ENCODE measurements at regions not wholly inside any gene's neighbourhood (a gene's known extent, or its start where the extent isn't known, plus 50 kb on each side); places are given as distances from the start of the nearest gene placed in this dataset.

GRCh38 chr7:32171248-32171647, 101.0 kb upstream of the PDE1C start:
- peak; percentile 94 for FAIRE-seq

DNA sequence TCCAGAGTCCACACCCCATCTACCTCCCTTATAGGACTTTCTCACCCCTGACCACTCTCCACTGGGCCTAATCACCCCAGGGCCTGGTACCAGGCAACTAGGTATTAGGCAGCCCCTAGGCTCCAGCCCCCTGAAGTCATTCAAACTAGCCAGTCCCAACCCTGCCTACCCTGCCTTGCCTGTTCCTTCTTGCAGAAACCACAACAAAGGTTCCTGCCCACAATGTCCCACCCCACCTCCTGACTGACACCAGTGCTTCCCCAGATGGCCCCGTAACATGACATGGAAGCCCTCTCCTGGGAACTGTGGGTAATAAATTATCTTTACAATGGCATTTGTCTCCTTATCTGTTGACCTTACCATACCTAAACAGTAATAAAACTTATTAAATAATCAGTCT, 100.6 kb upstream of the PDE1C start:
- no peak for FAIRE-seq

- FAIRE-seq = no peak
Observed at GRCh38 chr7:32169228-32169627, 99.0 kb upstream of the PDE1C start.

- FAIRE-seq = no peak
Observed at GRCh38 chr7:32167815-32168214, 97.6 kb upstream of the PDE1C start.

GRCh38 chr7:32167256-32167655, 97.0 kb upstream of the PDE1C start:
- FAIRE-seq = no peak

GRCh38 chr7:32164341-32164996, 94.3 kb upstream of the PDE1C start:
- no peak for FAIRE-seq

GRCh38 chr7:32163896-32164295, 93.7 kb upstream of the PDE1C start:
- no peak for FAIRE-seq

GRCh38 chr7:32163141-32163806, 93.1 kb upstream of the PDE1C start:
- FAIRE-seq = no peak

GRCh38 chr7:32161708-32162107, 91.5 kb upstream of the PDE1C start:
- no peak for FAIRE-seq

DNA sequence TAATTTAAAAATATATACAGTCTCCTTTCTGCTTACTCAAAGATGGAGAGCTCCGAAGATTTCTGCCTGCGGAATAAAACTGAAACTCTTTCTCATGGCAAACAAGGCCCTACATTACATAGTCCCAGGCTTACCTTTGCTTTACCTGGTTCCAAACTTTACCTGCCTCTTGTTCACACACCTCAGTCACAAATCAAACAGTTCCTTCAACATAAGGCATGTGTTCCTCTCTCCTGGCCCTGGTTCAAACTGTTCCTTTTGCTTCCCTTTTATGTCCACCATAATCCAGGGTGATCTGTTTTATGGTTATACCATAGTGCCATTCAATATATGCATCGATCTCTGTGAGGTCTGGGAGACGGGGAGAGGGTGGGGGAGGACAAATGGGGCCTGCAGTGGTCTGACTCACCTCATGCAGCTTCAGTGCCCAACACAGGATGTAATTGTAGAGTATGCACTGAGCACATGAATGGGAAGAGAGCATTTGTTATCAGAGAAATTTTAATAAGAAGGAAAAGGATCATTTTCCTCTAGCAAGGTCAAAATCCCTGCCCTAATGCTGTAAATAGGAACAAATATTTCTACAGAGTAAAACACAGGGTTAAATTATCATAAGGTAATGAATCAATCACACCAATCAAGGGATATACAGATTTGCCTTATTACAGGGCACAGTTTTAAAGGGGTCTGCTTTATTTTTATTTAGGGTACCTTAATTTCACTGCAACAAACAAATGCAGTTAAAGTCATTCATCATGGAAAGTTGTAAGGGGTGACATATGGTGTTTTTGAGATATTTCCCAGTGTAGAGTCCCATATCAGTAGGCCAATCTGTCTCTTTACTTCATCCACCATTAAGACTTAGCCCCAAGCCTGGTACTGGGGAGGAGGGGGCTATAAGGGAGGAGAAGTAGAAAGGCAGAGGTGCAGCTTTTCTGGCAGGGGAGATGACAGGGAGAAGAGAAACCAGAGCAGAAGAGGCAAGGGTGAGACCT, 88.8 kb upstream of the PDE1C start:
- FAIRE-seq = no peak

DNA sequence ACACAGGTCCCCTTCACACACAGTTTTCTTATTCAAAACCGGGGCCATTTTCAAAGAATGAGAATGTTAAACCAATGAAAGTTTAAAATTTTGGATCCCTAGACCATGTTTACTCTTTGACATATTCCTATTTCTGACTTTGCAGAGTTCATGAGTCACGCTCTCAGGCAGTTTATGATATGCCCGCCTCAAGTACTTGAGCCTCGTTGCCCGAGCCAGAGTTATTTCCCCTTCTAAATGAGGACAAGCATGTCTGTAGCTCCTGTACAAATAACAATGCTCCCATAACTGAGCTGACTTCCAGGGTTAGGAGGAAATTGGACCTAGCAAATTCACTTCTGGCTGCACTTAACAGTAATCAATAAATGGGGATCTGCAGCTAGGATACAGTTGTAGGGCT, 87.9 kb upstream of the PDE1C start:
- no peak for FAIRE-seq

DNA sequence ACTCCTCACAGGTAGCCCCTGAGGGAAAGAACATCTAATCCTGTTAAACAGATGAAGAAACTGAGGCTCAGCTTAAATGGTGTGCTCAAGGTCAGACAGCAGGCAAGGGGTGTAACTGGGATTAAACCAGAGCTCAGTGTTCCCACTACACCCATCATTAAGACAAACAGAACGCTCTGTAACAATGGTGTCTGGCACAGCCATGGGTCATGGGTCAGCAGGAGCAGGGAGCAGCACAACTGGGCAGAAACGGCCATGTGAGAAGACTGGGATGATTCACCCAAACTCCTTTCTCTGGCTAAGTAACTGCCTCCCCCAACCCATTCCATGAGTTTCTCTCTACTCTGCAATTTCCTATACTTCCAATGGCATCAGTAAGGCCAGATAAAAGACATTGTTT, 85.5 kb upstream of the PDE1C start:
- no peak for FAIRE-seq

GRCh38 chr7:32154797-32155196, 84.6 kb upstream of the PDE1C start:
- no peak for FAIRE-seq

DNA sequence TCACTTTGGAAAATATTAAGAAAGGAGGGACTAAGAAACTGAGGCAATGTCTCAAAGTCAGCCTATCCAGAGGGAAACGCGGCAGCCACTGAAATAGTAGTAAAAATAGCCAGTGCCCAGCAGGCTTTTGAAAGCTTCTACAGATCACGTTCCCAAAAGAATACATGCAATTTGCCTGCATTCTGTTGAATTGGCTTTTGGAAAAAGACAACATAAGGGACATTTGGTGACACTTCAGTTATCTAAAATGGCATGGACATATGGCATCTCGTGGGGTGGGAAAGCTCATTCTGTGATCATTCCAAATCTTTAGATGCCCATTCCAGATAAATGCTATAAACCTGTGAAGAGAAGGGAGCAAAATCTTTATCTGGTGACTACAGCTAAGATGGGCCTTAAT, 82.8 kb upstream of the PDE1C start:
- no peak for FAIRE-seq

GRCh38 chr7:32152576-32152975, 82.4 kb upstream of the PDE1C start:
- FAIRE-seq = no peak

DNA sequence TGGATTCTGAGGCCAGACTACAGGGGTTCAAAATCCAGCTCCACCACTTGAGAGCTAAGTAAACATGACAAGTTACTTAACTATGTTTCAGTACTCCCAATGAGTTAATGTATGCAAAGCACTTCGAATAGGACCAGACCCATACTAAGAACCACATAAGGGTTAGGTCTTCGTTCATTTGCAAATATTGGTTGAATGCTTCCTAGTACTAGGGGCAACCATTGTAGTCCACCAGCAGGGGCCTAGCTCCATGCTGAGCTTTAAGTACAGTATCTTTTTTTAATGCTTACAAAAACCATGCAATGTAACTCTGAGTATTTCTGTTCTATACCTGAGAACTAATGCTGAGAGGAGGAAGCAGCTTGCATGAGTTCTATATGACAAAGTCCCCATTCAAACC, 80.4 kb upstream of the PDE1C start:
- no peak for FAIRE-seq

GRCh38 chr7:32150039-32150438, 79.8 kb upstream of the PDE1C start:
- no peak for FAIRE-seq

- no peak for FAIRE-seq
Observed at GRCh38 chr7:32147546-32148268, 77.5 kb upstream of the PDE1C start.

- FAIRE-seq = no peak
Observed at GRCh38 chr7:32145911-32146310, 75.7 kb upstream of the PDE1C start.

- FAIRE-seq = no peak
Observed at GRCh38 chr7:32144676-32145075, 74.5 kb upstream of the PDE1C start.

DNA sequence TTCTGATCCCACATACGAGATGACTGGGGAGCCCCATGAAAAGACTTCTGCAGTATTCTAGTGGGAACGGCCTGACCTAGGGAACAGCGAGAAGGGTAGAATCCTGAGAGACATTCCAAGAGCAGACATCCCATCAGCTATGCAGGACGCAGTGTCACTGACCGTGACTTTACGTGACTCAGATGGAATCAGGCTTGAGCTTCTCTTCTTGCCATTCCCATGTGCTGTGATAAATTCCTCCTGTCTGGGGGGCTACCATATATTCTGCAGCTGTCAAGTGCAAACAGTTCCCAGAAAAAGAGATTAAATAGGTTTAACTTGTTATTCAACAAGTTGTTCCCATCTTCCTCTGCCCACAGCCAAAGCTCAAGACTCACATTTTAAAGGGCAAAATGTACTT, 73.1 kb upstream of the PDE1C start:
- no peak for FAIRE-seq

DNA sequence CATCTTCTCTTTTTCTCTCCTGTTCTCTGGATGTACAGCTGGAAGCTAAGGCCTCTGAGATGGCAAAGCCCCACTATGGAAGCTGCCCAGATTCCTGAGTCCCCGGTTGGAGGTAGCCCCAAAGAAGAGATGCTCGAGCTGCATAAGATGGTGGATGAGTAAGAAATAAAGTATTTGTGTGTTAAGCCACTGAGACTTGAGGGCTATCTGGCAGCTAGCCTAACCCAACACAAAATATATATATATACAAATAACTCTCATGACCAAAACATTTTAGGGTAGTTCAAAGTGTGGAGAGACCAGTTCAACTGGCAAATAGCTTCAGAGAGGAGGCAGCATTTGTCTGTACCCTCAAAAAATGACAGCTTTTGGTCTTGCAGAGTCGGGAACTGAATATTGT, 72.4 kb upstream of the PDE1C start:
- FAIRE-seq = no peak
